Endothelial cell of umbilical vein (primary cell): ENCODE measurements at regions not wholly inside any gene's neighbourhood (a gene's known extent, or its start where the extent isn't known, plus 50 kb on each side); places are given as distances from the start of the nearest gene placed in this dataset.

Experiments
- BruUV-seq: library from RNA; stranded (reverse); fragments of 400-500 nt; replicated peaks from 2 replicates; lab custom pipeline; 2021; lab: Mats Ljungman, UMichigan
- CTCF ChIA-PET: fragments of 300-600, 350-600 bp; sonication (Branson Sonifier 250); formaldehyde crosslinking; loops from one replicate; lab custom pipeline; 2021; ENCODE audit warnings: antibody characterized with exemption, inconsistent platforms; lab: Charles Lee
- POLR2A ChIA-PET: fragments of 300-600, 350-600 bp; sonication (Branson Sonifier 250); formaldehyde crosslinking; loops from one replicate; lab custom pipeline; 2021; ENCODE audit warnings: antibody characterized with exemption, inconsistent platforms; lab: Charles Lee
- DNase-seq: peaks from one replicate; pipeline ENCODE4 v3.0.0-alpha.2; 2011; ENCODE audit warnings: low read depth, low spot score
- FAIRE-seq: peaks from 2 replicates; lab custom pipeline; 2011; peaks lifted over from hg19 to GRCh38; lab: Jason Lieb, UNC
- H2AFZ ChIP-seq: 2 replicates; pipeline ENCODE4 v1.6.0; 2012; ENCODE audit warnings: low read depth, low read length, control low read depth, inconsistent platforms
- H3K27ac ChIP-seq: 2 replicates; pipeline ENCODE4 v1.5.1; 2011; ENCODE audit warnings: low read depth, mild to moderate bottlenecking, control low read depth, low read length, moderate library complexity; ENCODE audit not compliant: insufficient read depth
- H3K27me3 ChIP-seq, 2 experiments: 2 replicates each; pipeline versions ENCODE4 v1.6.0 to v1.6.1; 2011; ENCODE audit warnings: low read length in 2 of 2, mixed read lengths in 1 of 2; ENCODE audit not compliant: control insufficient read depth in 2 of 2, insufficient read depth in 2 of 2
- H3K36me3 ChIP-seq, 2 experiments: 2 replicates in 1 of 2; 3 replicates in 1 of 2; pipeline ENCODE4 v1.5.1; 2011; ENCODE audit warnings: low read length in 2 of 2, mild to moderate bottlenecking in 1 of 2, moderate library complexity in 1 of 2; ENCODE audit not compliant: control insufficient read depth in 2 of 2, insufficient read depth in 2 of 2; ENCODE audit errors: extremely low read depth in 1 of 2
- H3K4me1 ChIP-seq: 3 replicates; pipeline ENCODE4 v1.5.1; 2011; ENCODE audit warnings: mild to moderate bottlenecking, low read length; ENCODE audit not compliant: control insufficient read depth, insufficient read depth; ENCODE audit errors: extremely low read depth
- H3K4me2 ChIP-seq: 2 replicates; pipeline ENCODE4 v1.6.1; 2011; ENCODE audit warnings: low read length, control low read depth, mixed read lengths; ENCODE audit not compliant: insufficient read depth
- H3K4me3 ChIP-seq, 3 experiments: fragments of 200-600 bp in 1 of 3; sonication (generic), shearing (Covaris generic) in 1 of 3; replicated peaks in 1 of 3; 2 replicates each; pipeline ENCODE4 v1.5.1; 2011 to 2016; ENCODE audit warnings: control low read depth in 3 of 3, low read length in 3 of 3, mild to moderate bottlenecking in 2 of 3, inconsistent platforms in 1 of 3, low read depth in 1 of 3, moderate library complexity in 1 of 3; ENCODE audit not compliant: insufficient read depth in 1 of 3
- H3K79me2 ChIP-seq: 2 replicates; pipeline ENCODE4 v1.6.0; 2012; ENCODE audit warnings: low read length, inconsistent platforms; ENCODE audit not compliant: control insufficient read depth, insufficient read depth
- H3K9ac ChIP-seq: replicated peaks from 2 replicates; pipeline ENCODE3; 2011; ENCODE audit warnings: low read length, control low read depth; ENCODE audit not compliant: insufficient read depth; ENCODE audit errors: extremely low read depth
- H3K9me1 ChIP-seq: replicated peaks from 3 replicates; pipeline ENCODE4 v1.6.0; 2011; ENCODE audit warnings: mild to moderate bottlenecking, low read length; ENCODE audit not compliant: control insufficient read depth, insufficient read depth; ENCODE audit errors: extremely low read depth
- H3K9me3 ChIP-seq: replicated peaks from 2 replicates; pipeline ENCODE4 v1.5.1; 2012; ENCODE audit warnings: low read length, inconsistent platforms; ENCODE audit not compliant: control insufficient read depth, insufficient read depth
- H4K20me1 ChIP-seq: replicated peaks from 2 replicates; pipeline ENCODE3; 2011; ENCODE audit warnings: mild to moderate bottlenecking, low read length; ENCODE audit not compliant: control insufficient read depth, insufficient read depth; ENCODE audit errors: extremely low read depth
- CTCF ChIP-seq, 2 donors: IDR thresholded peaks; 1 replicate in 1 of 2; 2 replicates in 1 of 2; pipeline ENCODE4 v1.5.1; 2011; ENCODE audit warnings: low read length in 2 of 2, mild to moderate bottlenecking in 2 of 2, moderate library complexity in 2 of 2, control low read depth in 1 of 2, inconsistent platforms in 1 of 2, low read depth in 1 of 2; ENCODE audit not compliant: insufficient read depth in 1 of 2; ENCODE audit errors: extremely low read depth in 1 of 2
- EZH2 ChIP-seq: IDR thresholded peaks from 2 replicates; pipeline ENCODE4 v1.6.1; 2012; ENCODE audit warnings: borderline replicate concordance, low read depth, mild to moderate bottlenecking, moderate library complexity, low read length, inconsistent platforms; ENCODE audit not compliant: severe bottlenecking
- FOS ChIP-seq: IDR thresholded peaks from 2 replicates; pipeline ENCODE4 v1.6.1; 2011; ENCODE audit warnings: mild to moderate bottlenecking, low read length, moderate library complexity, borderline replicate concordance; ENCODE audit not compliant: insufficient read depth
- GATA2 ChIP-seq: IDR thresholded peaks from 2 replicates; pipeline ENCODE4 v1.7.0; 2011; ENCODE audit warnings: low read depth, mild to moderate bottlenecking, moderate library complexity, mixed read lengths, low read length; ENCODE audit not compliant: insufficient read length, insufficient read depth
- JUN ChIP-seq: IDR thresholded peaks from 2 replicates; pipeline ENCODE4 v1.6.1; 2011; ENCODE audit warnings: borderline replicate concordance, low read depth; ENCODE audit not compliant: insufficient read length, insufficient read depth
- MAX ChIP-seq: IDR thresholded peaks from 2 replicates; pipeline ENCODE4 v1.6.1; 2011; ENCODE audit not compliant: insufficient read depth, insufficient read length
- MYC ChIP-seq: IDR thresholded peaks from one replicate; pipeline ENCODE4 v1.6.1; 2011; ENCODE audit warnings: mild to moderate bottlenecking, low read depth, low read length
- POLR2A ChIP-seq: IDR thresholded peaks from 2 replicates; pipeline ENCODE4 v1.6.1; 2012; ENCODE audit warnings: low read depth, mild to moderate bottlenecking, control low read depth, low read length
- POLR2AphosphoS5 ChIP-seq: IDR thresholded peaks from 2 replicates; pipeline ENCODE4 v1.6.1; 2012; ENCODE audit warnings: low read depth, mild to moderate bottlenecking, control low read depth, low read length, moderate library complexity; ENCODE audit not compliant: insufficient read depth
- dilution Hi-C: fragments of 300-500 bp; cut with MboI; formaldehyde crosslinking; loops from one replicate; pipeline ENCODE4 v1.15.0; 2019; ENCODE audit warnings: low sequenced_read_pairs; ENCODE audit not compliant: extremely low pct_ligation_motif_present
- intact Hi-C: fragments of 100-400 bp; cut with micrococcal nuclease; formaldehyde crosslinking; loops from one replicate; pipeline ENCODE4 v1.10.0; 2022

GRCh38 chr9:25917731-25918362, 239.6 kb upstream of the TUSC1 start:
- BruUV-seq, result no TSS peak
- no peak for FAIRE-seq
- H3K4me3 ChIP-seq, result no peak overlapping the region
- H3K79me2 ChIP-seq, result no peaks in the 10 kb centered on the region
- no peaks in the 10 kb centered on the region for H3K36me3 ChIP-seq
- ChIA-PET CTCF (interaction anchor here (1.2 kb wide), 1 partner anchor 409 kb away, joined by 3 read pairs; no protein-coding TSS in a partner anchor), POLR2A (no interaction called here)
- H3K9ac ChIP-seq, result no peak overlapping the region
- H2AFZ ChIP-seq, result no peak overlapping the region
- no peak overlapping the region for H3K4me2 ChIP-seq
- dilution Hi-C loops (no loop called here), intact Hi-C loops (no loop called here)
- H3K27me3 ChIP-seq, result no peaks in the 10 kb centered on the region
- TF ChIP-seq JUN (no peak), GATA2 (no peak), FOS (no peak), EZH2 (no peak), POLR2A (no peak)
- no peaks in the 10 kb centered on the region for H4K20me1 ChIP-seq
- no peaks in the 10 kb centered on the region for H3K4me1 ChIP-seq
- no peak overlapping the region for H3K27ac ChIP-seq
- no peak for DNase-seq
- no peaks in the 10 kb centered on the region for H3K9me3 ChIP-seq
- no peaks in the 10 kb centered on the region for H3K9me1 ChIP-seq

GRCh38 chr9:25913806-25914205, 235.6 kb upstream of the TUSC1 start:
- Histone ChIP-seq H3K36me3 (no peaks in the 10 kb centered on the region), H3K9me3 (no peaks in the 10 kb centered on the region), H2AFZ (no peak overlapping the region), H3K27ac (no peak overlapping the region), H3K27me3 (no peaks in the 10 kb centered on the region), H3K4me3 (no peak overlapping the region), H4K20me1 (no peaks in the 10 kb centered on the region), H3K4me2 (no peak overlapping the region), H3K9ac (no peak overlapping the region), H3K4me1 (no peaks in the 10 kb centered on the region), H3K79me2 (no peaks in the 10 kb centered on the region), H3K9me1 (no peaks in the 10 kb centered on the region)
- dilution Hi-C loops (no loop called here), intact Hi-C loops (no loop called here)
- no peak for FAIRE-seq
- ChIA-PET POLR2A (no interaction called here), CTCF (no interaction called here)
- no TSS peak for BruUV-seq
- TF ChIP-seq POLR2AphosphoS5 (no peak), EZH2 (no peak), JUN (no peak), FOS (no peak), MYC (no peak), POLR2A (no peak), MAX (no peak), CTCF (IDR thresholded peaks at IDR 0.05; ENCODE audit: extremely low read depth in 1 of 2, insufficient read depth in 1 of 2, low read depth in 1 of 2, low read length in 2 of 2) (no peak), GATA2 (no peak)
- DNase-seq, result no peak
